ENCODE measurements at regions not wholly inside any gene's neighbourhood (a gene's known extent, or its start where the extent isn't known, plus 50 kb on each side); places are given as distances from the start of the nearest gene placed in this dataset.
"Not testable (repeated sequence)": the region's sequence is repeated elsewhere in the genome, so short reads cannot be mapped to it uniquely, and the experiment has no call there.

- DNase-seq (ENCODE audit: extremely low spot score) = no peak
- no peak for TF ChIP-seq CTCF (IDR thresholded peaks at IDR 0.05; ENCODE audit: control extremely low read depth, extremely low read depth, low read depth, missing control alignments)
- ChIA-PET POLR2A (no interaction called here), CTCF (interaction anchor here (1.6 kb wide), 1 partner anchor 16 kb away, joined by 5 read pairs; no protein-coding TSS in a partner anchor)
Observed at GRCh38 chr12:33536431-33536830, 96.8 kb upstream of the SYT10 start.

- POLR2A ChIA-PET = no interaction called here
- DNase-seq (ENCODE audit: extremely low spot score) = no peak
- CTCF ChIA-PET = no interaction called here
- no peak for TF ChIP-seq CTCF (IDR thresholded peaks at IDR 0.05; ENCODE audit: control extremely low read depth, extremely low read depth, low read depth, missing control alignments)
Observed at GRCh38 chr12:33546004-33546403, 106.4 kb upstream of the SYT10 start.

GRCh38 chr12:33547084-33547483 lies 107.5 kb upstream of the SYT10 start:
- ChIA-PET POLR2A (no interaction called here), CTCF (no interaction called here)
- no peak for DNase-seq (ENCODE audit: extremely low spot score)
- no peak for TF ChIP-seq CTCF (IDR thresholded peaks at IDR 0.05; ENCODE audit: control extremely low read depth, extremely low read depth, low read depth, missing control alignments)

DNA sequence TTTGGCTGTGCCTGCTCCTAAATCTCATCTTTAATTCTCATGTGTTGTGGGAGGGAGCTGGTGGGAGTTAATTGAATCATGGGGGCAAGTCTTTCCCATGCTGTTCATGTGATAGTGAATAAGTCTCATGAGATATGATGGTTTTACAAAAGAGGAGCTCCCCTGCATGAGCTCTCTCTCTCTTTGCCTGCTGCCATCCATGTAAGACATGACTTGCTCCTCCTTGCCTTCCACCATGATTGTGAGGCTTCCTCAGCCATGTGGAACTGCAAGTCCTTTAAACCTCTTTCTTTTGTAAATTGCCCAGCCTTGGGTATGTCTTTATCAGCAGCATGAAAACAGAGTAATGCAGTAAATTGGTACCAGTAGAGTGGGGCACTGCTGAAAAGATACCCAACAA lies 110.6 kb upstream of the SYT10 start:
- CTCF ChIA-PET; POLR2A ChIA-PET; DNase-seq (ENCODE audit: extremely low spot score): not testable (repeated sequence)

DNA sequence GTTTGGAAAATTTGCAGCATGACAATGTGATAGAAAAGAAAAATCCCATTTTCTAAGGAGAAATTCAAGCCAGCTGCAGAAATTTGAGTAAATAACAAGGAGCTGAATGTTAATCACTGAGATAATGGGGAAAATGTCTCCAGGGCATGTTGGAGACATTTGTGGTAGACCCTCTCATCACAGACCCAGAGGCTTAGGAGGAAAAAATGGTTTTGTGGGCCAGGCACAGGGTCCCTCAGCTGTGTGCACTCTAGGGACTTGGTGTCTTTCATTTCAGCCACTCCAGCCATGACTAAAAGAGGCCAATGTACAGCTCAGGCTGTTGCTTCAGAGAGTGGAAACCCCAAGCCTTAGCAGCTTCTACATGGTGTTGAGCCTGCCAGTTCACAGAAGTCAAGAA lies 111.4 kb upstream of the SYT10 start:
- no peak for TF ChIP-seq CTCF (IDR thresholded peaks at IDR 0.05; ENCODE audit: control extremely low read depth, extremely low read depth, low read depth, missing control alignments)
- ChIA-PET POLR2A (no interaction called here), CTCF (no interaction called here)
- DNase-seq (ENCODE audit: extremely low spot score) = no peak

- no peak for TF ChIP-seq CTCF (IDR thresholded peaks at IDR 0.05; ENCODE audit: control extremely low read depth, extremely low read depth, low read depth, missing control alignments)
- DNase-seq (ENCODE audit: extremely low spot score) = no peak
- POLR2A ChIA-PET = no interaction called here
- CTCF ChIA-PET = no interaction called here
Observed at GRCh38 chr12:33555128-33555527, 115.5 kb upstream of the SYT10 start.

DNA sequence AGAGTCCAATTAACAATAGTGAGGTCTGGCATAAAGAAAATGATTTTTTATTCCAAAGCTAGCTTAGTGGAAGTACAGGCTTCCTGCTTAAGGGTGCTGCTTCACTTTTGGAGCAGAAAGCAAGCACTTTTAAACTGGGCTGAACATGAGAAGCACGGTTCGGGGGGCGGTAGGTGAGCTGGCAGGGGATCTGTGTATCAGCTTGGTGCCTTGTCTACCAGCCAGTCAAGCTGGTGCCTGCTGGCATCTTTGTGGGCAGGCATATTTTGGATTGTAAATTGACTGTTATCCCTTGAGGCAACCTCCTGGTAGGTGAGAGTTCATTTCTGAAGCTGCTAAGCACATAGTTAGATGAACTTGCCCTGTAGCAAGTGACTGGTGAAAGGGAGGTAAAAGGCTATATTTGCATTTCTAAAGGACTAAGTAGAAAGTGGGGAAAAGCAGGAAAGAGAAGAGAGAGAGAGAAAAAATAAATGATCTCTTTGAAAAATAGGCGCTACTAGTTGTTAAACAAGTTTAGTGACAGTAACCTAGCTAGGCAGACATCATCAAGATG lies 121.1 kb upstream of the SYT10 start:
- ChIA-PET CTCF (interaction anchor here (1.1 kb wide), 1 partner anchor 13 kb away, joined by 3 read pairs; no protein-coding TSS in a partner anchor), POLR2A (no interaction called here)
- DNase-seq (ENCODE audit: extremely low spot score) = no peak
- TF ChIP-seq CTCF (IDR thresholded peaks at IDR 0.05; ENCODE audit: control extremely low read depth, extremely low read depth, low read depth, missing control alignments) = no peak

Measured in GM10248 (cell line).